Tibial nerve (tissue), 3 donors: ENCODE measurements at regions not wholly inside any gene's neighbourhood (a gene's known extent, or its start where the extent isn't known, plus 50 kb on each side); places are given as distances from the start of the nearest gene placed in this dataset.

Experiments
- POLR2A ChIP-seq, 2 donors: fragments of 450-650 bp; IDR thresholded peaks; one replicate each; pipeline ENCODE4 v1.6.1; 2017; ENCODE audit warnings: antibody characterized with exemption in 2 of 2, mild to moderate bottlenecking in 2 of 2, moderate library complexity in 2 of 2
- TF ChIP-seq, protein P1 (sequence below), 5 experiments: fragments of 200-600 bp in 3 of 5; fragments of 450-650 bp in 2 of 5; sonication (generic) in 3 of 5; IDR thresholded peaks; one replicate each; pipeline ENCODE4 v1.5.1; 2016 to 2019; ENCODE audit warnings: antibody characterized with exemption in 5 of 5, mild to moderate bottlenecking in 3 of 5, moderate library complexity in 2 of 5

DNA sequence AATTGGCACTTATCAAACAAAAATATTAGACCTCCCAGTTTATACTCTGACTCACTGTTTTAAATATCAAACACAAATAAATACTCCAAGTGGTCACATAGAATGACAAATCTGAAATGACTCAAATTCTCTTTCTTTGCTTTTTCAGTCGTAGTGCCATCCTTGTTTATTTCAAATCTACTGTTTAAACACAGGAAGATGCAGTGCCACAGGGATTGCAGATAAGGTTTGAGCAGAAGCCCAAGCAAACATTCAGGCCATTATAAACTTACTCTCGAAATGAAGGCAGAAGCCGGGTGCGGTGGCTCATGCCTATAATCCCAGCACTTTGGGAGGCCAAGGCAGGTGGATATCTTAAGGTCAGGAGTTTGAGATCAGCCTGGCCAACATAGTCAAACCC, 255.4 kb upstream of the PLXNA2 start:
- no peak for TF ChIP-seq POLR2A (IDR thresholded peaks at IDR 0.05)
- TF ChIP-seq, protein P1, sequence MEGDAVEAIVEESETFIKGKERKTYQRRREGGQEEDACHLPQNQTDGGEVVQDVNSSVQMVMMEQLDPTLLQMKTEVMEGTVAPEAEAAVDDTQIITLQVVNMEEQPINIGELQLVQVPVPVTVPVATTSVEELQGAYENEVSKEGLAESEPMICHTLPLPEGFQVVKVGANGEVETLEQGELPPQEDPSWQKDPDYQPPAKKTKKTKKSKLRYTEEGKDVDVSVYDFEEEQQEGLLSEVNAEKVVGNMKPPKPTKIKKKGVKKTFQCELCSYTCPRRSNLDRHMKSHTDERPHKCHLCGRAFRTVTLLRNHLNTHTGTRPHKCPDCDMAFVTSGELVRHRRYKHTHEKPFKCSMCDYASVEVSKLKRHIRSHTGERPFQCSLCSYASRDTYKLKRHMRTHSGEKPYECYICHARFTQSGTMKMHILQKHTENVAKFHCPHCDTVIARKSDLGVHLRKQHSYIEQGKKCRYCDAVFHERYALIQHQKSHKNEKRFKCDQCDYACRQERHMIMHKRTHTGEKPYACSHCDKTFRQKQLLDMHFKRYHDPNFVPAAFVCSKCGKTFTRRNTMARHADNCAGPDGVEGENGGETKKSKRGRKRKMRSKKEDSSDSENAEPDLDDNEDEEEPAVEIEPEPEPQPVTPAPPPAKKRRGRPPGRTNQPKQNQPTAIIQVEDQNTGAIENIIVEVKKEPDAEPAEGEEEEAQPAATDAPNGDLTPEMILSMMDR (IDR thresholded peaks at IDR 0.05): no peak
